NCI-H1694 (cell line): ENCODE measurements at regions not wholly inside any gene's neighbourhood (a gene's known extent, or its start where the extent isn't known, plus 50 kb on each side); places are given as distances from the start of the nearest gene placed in this dataset.
"Not testable (repeated sequence)": the region's sequence is repeated elsewhere in the genome, so short reads cannot be mapped to it uniquely, and the experiment has no call there.

ENCODE experiments used
- DNase-seq: peaks from one replicate; lab custom pipeline; 2025; lab: John Stamatoyannopoulos, UW

GRCh38 chr13:46498650-46499049, 54.3 kb upstream of the LRCH1 start:
- no peak for DNase-seq

GRCh38 chr13:46496086-46496485, 56.9 kb upstream of the LRCH1 start:
- DNase-seq = no peak

GRCh38 chr13:46495651-46496050, 57.3 kb upstream of the LRCH1 start:
- no peak for DNase-seq

- DNase-seq = no peak
Observed at GRCh38 chr13:46495066-46495465, 57.9 kb upstream of the LRCH1 start.

- DNase-seq = peak; percentile 36
Observed at GRCh38 chr13:46492946-46493345, 60.0 kb upstream of the LRCH1 start.

GRCh38 chr13:46491641-46492040, 61.3 kb upstream of the LRCH1 start:
- DNase-seq = no peak

- not testable (repeated sequence) for DNase-seq
Observed at GRCh38 chr13:46490713-46491112, 62.3 kb upstream of the LRCH1 start.

- no peak for DNase-seq
Observed at GRCh38 chr13:46490129-46490528, 62.8 kb upstream of the LRCH1 start.

GRCh38 chr13:46489586-46490023, 63.4 kb upstream of the LRCH1 start:
- no peak for DNase-seq

- DNase-seq = no peak
Observed at GRCh38 chr13:46487748-46488147, 65.2 kb upstream of the LRCH1 start.

- DNase-seq = no peak
Observed at GRCh38 chr13:46486270-46486669, 66.7 kb upstream of the LRCH1 start.

- no peak for DNase-seq
Observed at GRCh38 chr13:46484561-46484960, 68.4 kb upstream of the LRCH1 start.

GRCh38 chr13:46481166-46481565, 71.8 kb upstream of the LRCH1 start:
- DNase-seq = no peak

GRCh38 chr13:46480131-46480530, 72.8 kb upstream of the LRCH1 start:
- DNase-seq = no peak

- DNase-seq = no peak
Observed at GRCh38 chr13:46479691-46480090, 73.3 kb upstream of the LRCH1 start.

GRCh38 chr13:46479283-46479682, 73.7 kb upstream of the LRCH1 start:
- no peak for DNase-seq

- no peak for DNase-seq
Observed at GRCh38 chr13:46478651-46479050, 74.3 kb upstream of the LRCH1 start.

- DNase-seq = no peak
Observed at GRCh38 chr13:46476174-46476573, 76.8 kb upstream of the LRCH1 start.

GRCh38 chr13:46475541-46475991, 77.4 kb upstream of the LRCH1 start:
- DNase-seq = no peak

- no peak for DNase-seq
Observed at GRCh38 chr13:46473806-46474205, 79.2 kb upstream of the LRCH1 start.

- no peak for DNase-seq
Observed at GRCh38 chr13:46472384-46472783, 80.6 kb upstream of the LRCH1 start.

- not testable (repeated sequence) for DNase-seq
Observed at GRCh38 chr13:46469699-46470098, 82.6 kb upstream of the RUBCNL start.

- DNase-seq = no peak
Observed at GRCh38 chr13:46468570-46469463, 81.8 kb upstream of the RUBCNL start.

GRCh38 chr13:46467694-46468093, 80.6 kb upstream of the RUBCNL start:
- not testable (repeated sequence) for DNase-seq
